ENCODE measurements at regions not wholly inside any gene's neighbourhood (a gene's known extent, or its start where the extent isn't known, plus 50 kb on each side); places are given as distances from the start of the nearest gene placed in this dataset.
A peak's percentile ranks its signal among the peaks of the same experiment; 100 is the strongest.
"Not testable (repeated sequence)": the region's sequence is repeated elsewhere in the genome, so short reads cannot be mapped to it uniquely, and the experiment has no call there.

DNA sequence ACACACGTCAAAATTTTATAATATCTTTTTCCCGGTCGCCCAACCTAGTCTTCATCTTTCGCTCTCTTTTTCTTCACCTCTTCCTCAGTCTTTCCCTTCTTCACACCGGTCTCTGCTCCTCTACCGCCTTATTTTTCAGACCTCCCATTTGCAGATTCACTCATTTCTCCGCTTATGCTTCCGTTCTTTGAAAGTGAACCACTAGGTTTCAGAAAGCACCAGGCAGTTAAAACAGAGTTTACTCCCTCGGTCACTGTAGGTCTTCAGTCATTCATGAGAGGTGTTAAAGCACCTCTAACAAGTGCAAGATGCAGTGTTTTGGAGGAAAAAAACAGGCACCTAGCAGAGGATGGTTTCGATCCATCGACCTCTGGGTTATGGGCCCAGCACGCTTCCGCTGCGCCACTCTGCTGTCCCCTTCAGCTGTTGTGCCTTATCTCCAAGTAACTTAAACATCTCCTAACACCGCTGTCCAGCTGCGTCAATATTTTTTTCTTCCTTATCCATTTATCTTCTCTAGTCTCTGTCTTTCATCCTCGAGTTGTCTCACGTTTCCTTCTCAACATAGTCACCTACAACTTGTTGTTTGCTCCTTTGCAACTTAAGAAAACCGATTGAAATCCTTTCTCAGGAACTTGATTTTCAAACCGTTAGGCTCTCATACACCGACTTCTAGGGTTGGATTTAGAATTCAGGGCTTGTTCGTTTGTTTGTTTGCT is 119.7 kb upstream of the ZNF184 start:
- peak; percentile 27 for DNase-seq (ENCODE audit: low spot score)

DNA sequence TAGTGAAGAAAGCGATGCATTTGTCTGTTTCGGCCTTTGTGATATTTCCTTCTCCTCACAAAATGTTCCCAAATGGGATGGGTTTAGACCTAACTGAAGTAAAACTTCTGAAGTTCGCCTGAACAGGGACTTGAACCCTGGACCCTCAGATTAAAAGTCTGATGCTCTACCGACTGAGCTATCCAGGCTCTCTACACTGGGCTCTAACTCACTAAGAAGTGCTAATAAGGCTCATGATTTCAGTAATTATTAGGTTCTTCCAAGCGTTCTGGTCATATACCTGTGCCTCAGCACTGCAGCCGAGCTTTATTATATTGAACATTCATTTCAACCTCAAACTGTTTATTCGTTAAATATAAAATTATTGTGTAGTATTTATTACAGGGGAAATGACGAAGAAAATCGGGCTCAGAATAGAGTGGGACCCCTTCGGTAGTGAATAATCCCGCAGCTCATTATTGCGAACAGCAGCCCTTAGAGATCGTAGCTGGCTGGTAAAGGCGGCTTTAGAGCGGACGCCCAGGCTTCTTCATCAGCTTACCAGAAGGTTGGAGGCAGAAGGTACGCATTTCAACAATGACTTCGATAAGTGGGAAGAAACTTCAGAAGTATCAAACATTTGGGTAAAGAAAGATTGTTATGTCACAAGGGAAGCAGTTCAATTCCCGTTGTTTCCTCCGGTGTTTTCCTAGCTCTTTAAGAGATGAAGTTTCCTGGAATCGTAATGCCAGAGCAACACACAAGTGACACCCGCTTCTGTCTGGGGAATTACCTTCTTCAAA is 119.0 kb upstream of the ZNF184 start:
- DNase-seq (ENCODE audit: low spot score), result no peak

DNA sequence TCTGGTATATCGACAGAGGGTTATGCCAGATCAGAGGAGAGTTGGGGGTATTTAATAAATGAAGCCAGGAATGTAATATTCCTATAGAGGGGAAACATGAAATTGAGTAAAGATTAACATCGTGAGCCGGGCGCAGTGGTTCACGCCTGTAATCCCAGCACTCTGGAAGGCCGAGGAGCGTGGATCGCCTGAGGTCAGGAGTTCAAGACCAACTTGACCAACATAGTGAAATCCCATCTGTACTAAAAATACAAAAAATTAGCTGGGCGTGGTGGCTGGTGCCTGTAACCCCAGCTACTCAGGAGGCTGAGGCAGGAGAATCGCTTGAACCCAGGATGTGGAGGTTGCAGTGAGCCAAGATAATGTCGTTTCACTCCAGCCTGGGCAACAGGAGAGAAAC is 112.4 kb upstream of the ZNF184 start:
- not testable (repeated sequence) for DNase-seq (ENCODE audit: low spot score)

GRCh38 chr6:27584326-27584725 is 111.4 kb upstream of the ZNF184 start:
- DNase-seq (ENCODE audit: low spot score), result no peak

GRCh38 chr6:27582928-27583725 is 110.2 kb upstream of the ZNF184 start:
- DNase-seq (ENCODE audit: low spot score), result peak; percentile 15

DNA sequence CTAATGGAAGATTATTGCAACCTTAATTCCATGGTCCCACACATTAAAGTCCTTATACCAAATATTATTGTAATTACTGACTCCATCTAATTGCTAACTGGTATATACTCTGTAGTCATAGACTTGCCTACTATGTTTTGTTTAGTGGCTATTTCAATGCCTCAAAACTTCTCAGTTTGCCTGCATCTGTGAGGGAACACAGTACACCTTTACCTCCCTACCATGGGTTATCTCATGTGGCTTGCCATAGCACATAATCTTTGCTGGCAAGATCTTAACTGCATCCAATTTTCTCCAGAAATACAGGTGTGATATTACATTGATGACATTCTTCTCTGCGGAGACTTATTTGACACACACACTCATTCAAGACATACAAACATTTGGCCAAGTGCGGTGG is 107.1 kb upstream of the ZNF184 start:
- no peak for DNase-seq (ENCODE audit: low spot score)

GRCh38 chr6:27577922-27578321 is 105.0 kb upstream of the ZNF184 start:
- DNase-seq (ENCODE audit: low spot score), result no peak

DNA sequence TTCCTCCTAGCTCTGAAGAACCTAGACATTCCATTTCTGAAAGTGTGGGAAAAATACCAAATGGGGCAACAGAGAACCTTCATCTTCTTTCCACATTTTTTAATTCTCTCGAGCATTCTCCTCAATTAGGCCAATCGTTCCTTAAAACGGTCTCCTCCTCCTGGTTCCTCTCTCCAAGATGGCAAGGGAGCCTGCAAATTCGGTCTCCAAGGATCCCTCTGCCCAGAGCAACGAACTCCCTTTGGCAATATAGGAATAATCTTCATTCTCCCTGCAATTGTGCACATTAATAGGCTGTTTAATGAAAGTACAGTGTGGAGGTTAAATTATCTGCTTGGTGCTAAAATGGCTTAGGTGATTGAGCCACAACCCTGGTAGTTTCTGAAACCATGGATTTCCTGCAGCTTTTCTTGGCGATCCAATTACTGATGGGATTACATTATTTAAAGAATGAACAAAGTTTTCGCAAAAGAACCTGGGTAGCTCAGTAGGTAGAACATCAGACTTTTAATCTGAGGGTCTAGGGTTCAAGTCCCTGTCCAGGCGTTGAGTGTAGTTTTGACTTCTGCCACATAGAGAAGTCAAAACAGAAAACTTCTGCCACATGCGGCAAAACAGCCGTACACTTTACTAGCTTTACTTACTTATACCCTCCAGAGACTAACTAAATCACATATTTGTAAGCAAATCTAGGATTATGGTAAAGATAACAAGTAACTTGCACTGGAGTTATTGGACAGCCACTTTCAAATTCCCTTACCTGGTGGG is 102.9 kb upstream of the ZNF184 start:
- DNase-seq (ENCODE audit: low spot score), result no peak

- DNase-seq (ENCODE audit: low spot score), result no peak
These were observed 95.5 kb upstream of the ZNF184 start for GRCh38 chr6:27568226-27568897.

GRCh38 chr6:27565839-27566779 is 93.2 kb upstream of the ZNF184 start:
- DNase-seq (ENCODE audit: low spot score), result no peak

GRCh38 chr6:27562027-27562410 is 89.1 kb upstream of the ZNF184 start:
- DNase-seq (ENCODE audit: low spot score), result no peak

GRCh38 chr6:27558028-27558724 is 85.3 kb upstream of the ZNF184 start:
- DNase-seq (ENCODE audit: low spot score), result no peak

DNA sequence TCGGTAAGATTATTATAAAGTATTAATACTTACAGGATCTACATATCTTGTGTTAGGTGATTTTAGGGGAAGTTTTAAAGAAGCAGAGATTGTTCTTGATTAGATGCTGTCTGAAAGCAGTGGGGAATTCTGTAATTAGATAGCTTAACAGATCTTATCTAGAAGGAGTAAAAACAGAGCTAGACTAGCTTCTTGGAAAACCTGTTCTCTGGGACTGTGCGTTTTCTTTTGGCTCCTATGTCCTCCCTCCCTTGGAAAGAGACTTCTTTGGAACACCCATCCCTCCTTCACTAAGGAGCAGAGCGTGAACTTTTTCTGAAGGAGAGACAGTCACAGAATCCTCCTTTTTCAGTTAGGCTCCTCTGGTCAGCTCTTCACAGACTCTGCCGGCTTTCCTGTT is 83.5 kb upstream of the ZNF184 start:
- no peak for DNase-seq (ENCODE audit: low spot score)

GRCh38 chr6:27553123-27553904 is 80.4 kb upstream of the ZNF184 start:
- DNase-seq (ENCODE audit: low spot score), result no peak

DNA sequence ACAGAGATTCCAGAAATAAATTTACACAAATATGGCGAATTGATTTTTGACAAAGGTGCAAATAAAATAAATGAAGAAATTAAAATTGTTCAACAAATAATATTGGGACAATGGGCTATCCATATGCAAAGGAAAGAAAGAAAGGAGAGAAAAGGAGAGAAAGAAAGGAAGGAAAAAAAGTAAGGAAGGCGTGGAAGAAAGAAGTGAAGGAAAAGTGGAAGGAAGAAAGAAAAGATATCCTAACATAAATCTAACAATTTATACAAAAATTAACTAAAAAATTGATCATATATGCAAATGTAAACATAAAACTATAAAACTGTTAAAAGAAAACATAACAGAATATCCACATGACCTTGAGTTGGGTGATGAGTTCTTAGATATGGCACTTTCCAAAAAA is 78.7 kb upstream of the ZNF184 start:
- no peak for DNase-seq (ENCODE audit: low spot score)

DNA sequence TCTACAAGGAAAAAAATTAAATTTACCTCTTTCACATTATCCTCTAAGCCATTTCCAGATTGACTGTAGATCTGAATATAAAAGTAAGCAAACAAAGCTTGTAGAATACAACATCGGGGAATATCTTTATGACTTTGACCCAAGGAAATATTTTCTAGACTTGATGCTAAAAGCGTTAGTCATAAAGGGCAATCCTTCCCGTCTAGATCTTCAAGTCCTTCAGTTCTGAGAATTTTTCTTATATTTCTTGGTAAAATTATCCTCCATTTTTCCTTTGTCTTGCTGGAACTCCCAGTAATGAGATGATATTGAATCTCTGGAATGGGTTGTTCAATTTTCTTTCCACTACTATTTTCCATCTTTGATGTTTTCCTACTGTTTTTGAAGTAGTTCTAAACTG is 77.8 kb upstream of the ZNF184 start:
- no peak for DNase-seq (ENCODE audit: low spot score)

DNA sequence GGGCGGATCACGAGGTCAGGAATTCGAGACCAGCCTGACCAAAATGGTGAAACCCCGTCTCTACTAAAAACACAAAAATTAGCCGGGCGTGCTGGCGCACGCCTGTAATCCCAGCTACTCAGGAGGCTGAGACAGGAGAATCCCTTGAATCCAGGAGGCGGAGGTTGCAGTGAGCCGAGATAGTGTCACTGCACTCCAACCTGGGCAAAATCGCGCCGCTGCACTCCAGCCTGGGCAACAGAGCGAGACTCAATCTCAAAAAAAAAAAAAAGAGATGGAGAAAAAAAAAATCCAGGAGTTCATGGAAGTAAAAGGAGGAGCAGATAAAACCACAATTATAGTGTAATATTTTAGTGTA is 76.3 kb upstream of the ZNF184 start:
- not testable (repeated sequence) for DNase-seq (ENCODE audit: low spot score)
